Sigmoid colon (tissue), 6 donors: ENCODE measurements at regions not wholly inside any gene's neighbourhood (a gene's known extent, or its start where the extent isn't known, plus 50 kb on each side); places are given as distances from the start of the nearest gene placed in this dataset.

Source experiments
- DNase-seq: peaks from one replicate; pipeline ENCODE4 v3.0.0-alpha.2; 2019
- H3K27ac ChIP-seq, 4 donors: fragments of 200-600 bp; sonication (generic); one replicate each; pipeline ENCODE4 v1.5.1; 2016 to 2019; ENCODE audit warnings: mild to moderate bottlenecking in 1 of 4
- H3K27me3 ChIP-seq, 3 donors: fragments of 200-600 bp; sonication (generic); one replicate each; pipeline ENCODE4 v1.5.1; 2019; ENCODE audit warnings: mild to moderate bottlenecking in 1 of 3
- H3K36me3 ChIP-seq, 4 donors: fragments of 200-600 bp; sonication (generic); one replicate each; pipeline ENCODE4 v1.5.1; 2016 to 2019
- H3K4me1 ChIP-seq, 4 donors: fragments of 200-600 bp; sonication (generic); one replicate each; pipeline ENCODE4 v1.5.1; 2017 to 2019
- H3K4me3 ChIP-seq, 4 donors: fragments of 200-600 bp; sonication (generic); one replicate each; pipeline ENCODE4 v1.5.1; 2017 to 2019; ENCODE audit warnings: mild to moderate bottlenecking in 2 of 4, moderate library complexity in 1 of 4
- H3K9me3 ChIP-seq, 4 donors: fragments of 200-600 bp in 3 of 4; sonication (generic) in 3 of 4; one replicate each; pipeline versions ENCODE4 v1.5.1 to v1.6.1; 2013 to 2019
- CTCF ChIP-seq, 4 experiments: fragments of 450-650 bp in 3 of 4; fragments of 200-600 bp in 1 of 4; IDR thresholded peaks; one replicate each; pipeline ENCODE4 v1.5.1; 2016 to 2019; ENCODE audit warnings: antibody characterized with exemption in 4 of 4, mild to moderate bottlenecking in 3 of 4, moderate library complexity in 2 of 4
- EP300 ChIP-seq, 4 donors: sonication (generic); formaldehyde crosslinking; IDR thresholded peaks; one replicate each; pipeline ENCODE4 v1.6.1; 2017; ENCODE audit warnings: antibody characterized with exemption in 4 of 4
- POLR2A ChIP-seq, 2 donors: fragments of 450-650 bp; IDR thresholded peaks; one replicate each; pipeline ENCODE4 v1.6.1; 2016; ENCODE audit warnings: antibody characterized with exemption in 2 of 2, mild to moderate bottlenecking in 2 of 2, moderate library complexity in 2 of 2
- POLR2AphosphoS5 ChIP-seq, 4 donors: sonication (generic); formaldehyde crosslinking; IDR thresholded peaks; one replicate each; pipeline ENCODE4 v1.6.1; 2017; ENCODE audit warnings: antibody characterized with exemption in 4 of 4
- WGBS, 2 donors: extraction: QIAGEN DNeasy Blood & Tissue Kit; methylation state at CpG; one replicate each; pipeline ENCODE4 v1.1.7; 2013; 5-methylcytosine and 5-hydroxymethylcytosine counted together
- intact Hi-C: fragments of 100-400 bp; cut with DNase I; formaldehyde crosslinking; loops from one replicate; pipeline ENCODE4 v1.15.1; 2023
- donor health status: healthy with polysubstance abuse.
- donor health status: healthy.

- no peaks in the 10 kb centered on the region for H3K27me3 ChIP-seq
- DNase-seq: no peak
- intact Hi-C loops: no loop called here
- H3K4me1 ChIP-seq: no peaks in the 10 kb centered on the region
- H3K36me3 ChIP-seq: no peaks in the 10 kb centered on the region
- H3K9me3 ChIP-seq: no peaks in the 10 kb centered on the region
- no peak for TF ChIP-seq POLR2A (IDR thresholded peaks at IDR 0.05)
- 91 to 92% methylated on average over 12 of the region's 12 CpGs for WGBS, 2 donors
- H3K4me3 ChIP-seq: no peak overlapping the region
- H3K27ac ChIP-seq: no peak overlapping the region
Measured at GRCh38 chr4:104907074-104907649, 239.5 kb upstream of the TET2 start.

- no peaks in the 10 kb centered on the region for H3K36me3 ChIP-seq
- H3K27ac ChIP-seq: no peak overlapping the region
- DNase-seq: no peak
- H3K9me3 ChIP-seq: no peaks in the 10 kb centered on the region
- H3K4me3 ChIP-seq: no peak overlapping the region
- H3K27me3 ChIP-seq: no peaks in the 10 kb centered on the region
- WGBS, 2 donors: 66 to 76% methylated on average over 1 of the region's 1 CpG
- no peaks in the 10 kb centered on the region for H3K4me1 ChIP-seq
- TF ChIP-seq EP300 (IDR thresholded peaks at IDR 0.05): no peak
- TF ChIP-seq CTCF (IDR thresholded peaks at IDR 0.05): no peak
- TF ChIP-seq POLR2AphosphoS5 (IDR thresholded peaks at IDR 0.05): no peak
- intact Hi-C loops: no loop called here
Measured at GRCh38 chr4:104907991-104908390, 238.7 kb upstream of the TET2 start.

GRCh38 chr4:104909376-104909775 is 237.3 kb upstream of the TET2 start:
- no peak for DNase-seq
- H3K27ac ChIP-seq: no peak overlapping the region
- H3K4me1 ChIP-seq: no peaks in the 10 kb centered on the region
- WGBS, 2 donors: 94 to 96% methylated on average over 1 of the region's 1 CpG
- no peaks in the 10 kb centered on the region for H3K36me3 ChIP-seq
- no peaks in the 10 kb centered on the region for H3K9me3 ChIP-seq
- no peak overlapping the region for H3K4me3 ChIP-seq
- intact Hi-C loops: no loop called here
- TF ChIP-seq POLR2A (IDR thresholded peaks at IDR 0.05) (no peak), EP300 (IDR thresholded peaks at IDR 0.05) (no peak), POLR2AphosphoS5 (IDR thresholded peaks at IDR 0.05) (no peak), CTCF (IDR thresholded peaks at IDR 0.05) (no peak)
- H3K27me3 ChIP-seq: no peaks in the 10 kb centered on the region

GRCh38 chr4:104912518-104912917 is 234.2 kb upstream of the TET2 start:
- TF ChIP-seq POLR2AphosphoS5 (IDR thresholded peaks at IDR 0.05): no peak
- no peak for TF ChIP-seq EP300 (IDR thresholded peaks at IDR 0.05)
- TF ChIP-seq CTCF (IDR thresholded peaks at IDR 0.05): no peak
- intact Hi-C loops: no loop called here
- Histone ChIP-seq H3K4me1 (no peaks in the 10 kb centered on the region), H3K9me3 (no peaks in the 10 kb centered on the region), H3K27ac (no peak overlapping the region), H3K27me3 (no peaks in the 10 kb centered on the region), H3K4me3 (no peak overlapping the region), H3K36me3 (no peaks in the 10 kb centered on the region)
- 83 to 92% methylated on average over 1 of the region's 1 CpG for WGBS, 2 donors
- no peak for DNase-seq

- no peaks in the 10 kb centered on the region for H3K9me3 ChIP-seq
- 92 to 94% methylated on average over 3 of the region's 3 CpGs for WGBS, 2 donors
- TF ChIP-seq EP300 (IDR thresholded peaks at IDR 0.05) (no peak), POLR2A (IDR thresholded peaks at IDR 0.05) (no peak), CTCF (IDR thresholded peaks at IDR 0.05) (no peak), POLR2AphosphoS5 (IDR thresholded peaks at IDR 0.05) (no peak)
- no peaks in the 10 kb centered on the region for H3K27me3 ChIP-seq
- no peaks in the 10 kb centered on the region for H3K4me1 ChIP-seq
- H3K36me3 ChIP-seq: no peaks in the 10 kb centered on the region
- DNase-seq: no peak
- H3K27ac ChIP-seq: no peak overlapping the region
- no peak overlapping the region for H3K4me3 ChIP-seq
- intact Hi-C loops: no loop called here
Measured at GRCh38 chr4:104915373-104915772, 231.3 kb upstream of the TET2 start.
